Mononuclear cell (primary cell): ENCODE measurements at regions not wholly inside any gene's neighbourhood (a gene's known extent, or its start where the extent isn't known, plus 50 kb on each side); places are given as distances from the start of the nearest gene placed in this dataset.

Source experiments
- H3K27me3 ChIP-seq: 2 replicates; pipeline ENCODE4 v1.6.0; 2011; ENCODE audit warnings: low read length, control low read depth; ENCODE audit not compliant: insufficient read depth
- H3K4me1 ChIP-seq: 2 replicates; pipeline ENCODE4 v1.5.1; 2011; ENCODE audit warnings: mild to moderate bottlenecking, low read length, control low read depth; ENCODE audit not compliant: insufficient read depth
- H3K4me3 ChIP-seq: 2 replicates; pipeline ENCODE4 v1.5.1; 2011; ENCODE audit warnings: mild to moderate bottlenecking, low read length, moderate library complexity
- H3K9me3 ChIP-seq: 2 replicates; pipeline ENCODE4 v1.5.1; 2011; ENCODE audit warnings: low read depth, mild to moderate bottlenecking, control low read depth, low read length

DNA sequence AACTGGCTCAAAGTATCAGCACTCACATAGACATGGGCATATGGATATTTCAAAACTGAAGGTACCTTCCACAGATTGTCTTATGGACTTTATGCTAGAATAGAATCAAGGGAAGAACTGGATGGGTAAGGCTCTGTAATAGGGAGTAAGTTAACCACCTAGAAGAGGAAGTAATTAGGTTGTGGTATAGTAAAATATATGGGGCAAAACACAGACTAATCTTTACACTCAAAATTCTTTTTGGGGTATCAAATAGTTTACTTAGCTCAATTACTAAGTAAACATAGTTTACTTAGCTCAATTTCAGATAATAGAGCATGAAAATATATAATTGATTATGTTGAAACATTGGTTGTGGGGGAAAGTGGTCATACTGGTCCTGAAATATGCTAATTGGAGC, 94.2 kb upstream of the ATXN1 start:
- no peaks in the 10 kb centered on the region for H3K9me3 ChIP-seq
- no peak overlapping the region for H3K4me3 ChIP-seq
- no peaks in the 10 kb centered on the region for H3K27me3 ChIP-seq
- H3K4me1 ChIP-seq, result peaks cover 25% of the 10 kb centered on the region

DNA sequence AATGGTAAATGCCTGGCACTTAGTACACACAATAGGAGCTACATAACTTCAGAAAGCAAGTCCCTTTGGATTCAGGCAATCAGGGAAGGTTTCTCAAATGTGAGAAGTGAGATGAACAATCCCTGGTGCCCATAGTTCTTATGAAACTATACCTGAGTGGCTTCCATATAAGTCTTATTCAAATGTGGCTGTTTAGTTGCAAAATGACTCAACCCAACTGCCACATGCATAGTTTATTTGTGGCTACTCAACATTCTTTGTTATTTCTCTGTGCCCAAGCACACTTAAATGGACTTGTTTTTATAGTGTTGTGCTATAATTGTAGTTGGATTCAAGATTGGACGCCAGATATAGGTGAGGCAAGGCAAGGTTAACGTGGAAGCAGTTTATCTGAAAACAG, 93.7 kb upstream of the ATXN1 start:
- no peaks in the 10 kb centered on the region for H3K9me3 ChIP-seq
- H3K4me3 ChIP-seq, result no peak overlapping the region
- no peaks in the 10 kb centered on the region for H3K27me3 ChIP-seq
- H3K4me1 ChIP-seq, result peaks cover 30% of the 10 kb centered on the region

DNA sequence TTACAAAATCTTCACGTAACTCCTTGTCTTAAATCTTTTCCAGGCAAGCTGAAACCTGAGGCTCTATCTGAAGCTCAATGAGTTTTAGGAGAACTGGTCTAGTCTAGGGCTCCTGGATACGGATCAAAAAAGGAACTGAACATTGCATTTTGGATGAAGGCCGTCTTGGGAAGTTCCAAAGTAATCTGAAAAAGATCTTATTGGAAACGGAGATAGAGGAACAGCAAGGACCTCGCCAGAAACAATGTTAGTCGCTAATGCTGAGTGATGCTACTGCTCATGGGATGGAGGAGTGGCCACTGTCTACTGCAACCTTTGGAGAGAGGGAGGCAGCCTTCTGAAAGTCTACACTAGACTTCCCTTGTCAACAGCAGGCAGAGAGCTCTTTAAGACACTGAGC, 91.4 kb upstream of the ATXN1 start:
- H3K4me3 ChIP-seq, result no peak overlapping the region
- H3K9me3 ChIP-seq, result no peaks in the 10 kb centered on the region
- H3K4me1 ChIP-seq, result peaks cover 48% of the 10 kb centered on the region
- no peaks in the 10 kb centered on the region for H3K27me3 ChIP-seq

DNA sequence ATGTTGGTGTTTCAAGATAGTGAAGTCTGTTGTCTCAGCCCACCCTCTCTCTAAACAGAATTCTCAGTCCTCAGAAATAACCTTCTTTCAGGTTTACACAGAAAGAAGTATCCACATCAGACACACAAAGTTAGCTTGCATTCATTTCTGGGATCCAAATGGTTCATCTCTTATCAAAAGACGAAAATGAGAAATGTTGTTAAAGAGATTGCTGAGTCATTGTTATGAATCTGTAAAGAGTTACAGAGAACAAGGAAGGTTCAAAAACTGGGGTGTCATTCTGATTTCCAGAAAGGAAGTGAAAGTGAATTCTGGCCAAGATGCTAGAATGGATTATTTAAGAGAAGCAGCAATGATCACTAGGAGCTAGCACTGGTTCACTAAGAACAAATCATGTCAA, 90.5 kb upstream of the ATXN1 start:
- Histone ChIP-seq H3K27me3 (no peaks in the 10 kb centered on the region), H3K9me3 (no peaks in the 10 kb centered on the region), H3K4me3 (no peak overlapping the region), H3K4me1 (peaks cover 50% of the 10 kb centered on the region)

DNA sequence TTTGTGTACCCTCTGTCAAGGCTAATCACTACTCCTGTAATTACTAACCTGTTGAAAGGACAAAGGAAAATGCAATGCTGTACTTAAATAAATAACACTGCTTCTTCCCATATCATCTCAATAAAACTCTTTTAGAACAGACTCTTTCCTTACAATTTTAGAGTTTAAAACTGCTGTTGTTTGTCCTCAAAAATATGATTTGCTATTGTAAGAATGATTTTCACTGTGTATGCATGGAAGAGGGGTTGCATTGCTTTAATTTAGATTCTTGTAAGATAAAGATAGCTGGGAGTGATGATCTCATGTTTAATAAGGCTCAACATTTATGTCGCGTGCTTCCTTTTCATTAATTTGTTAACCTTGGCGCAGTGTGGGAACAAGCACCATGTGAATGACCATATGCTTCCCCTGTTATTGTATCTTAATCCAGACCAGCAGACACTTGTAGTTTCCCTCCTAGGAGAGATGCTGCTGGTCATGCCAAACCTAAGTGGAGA, 89.8 kb upstream of the ATXN1 start:
- peaks cover 50% of the 10 kb centered on the region for H3K4me1 ChIP-seq
- H3K4me3 ChIP-seq, result no peak overlapping the region
- H3K9me3 ChIP-seq, result no peaks in the 10 kb centered on the region
- H3K27me3 ChIP-seq, result no peaks in the 10 kb centered on the region

DNA sequence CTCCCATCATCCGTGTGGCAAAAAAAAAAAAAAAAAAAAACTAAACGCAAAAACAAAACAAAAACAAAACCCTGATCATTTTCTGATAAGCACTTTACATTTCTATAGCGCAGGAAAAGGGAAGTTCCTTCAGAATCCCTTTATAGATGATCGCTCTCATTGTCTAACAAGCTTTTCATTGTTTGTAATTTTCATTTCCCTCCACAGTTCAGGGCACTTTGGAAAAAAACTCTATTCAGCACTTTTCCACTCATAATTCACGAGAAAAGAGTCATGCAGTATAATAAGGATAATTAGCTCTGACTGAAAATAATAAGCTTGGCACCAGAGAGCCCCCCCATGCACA, 89.4 kb upstream of the ATXN1 start:
- Histone ChIP-seq H3K4me3 (no peak overlapping the region), H3K27me3 (no peaks in the 10 kb centered on the region), H3K9me3 (no peaks in the 10 kb centered on the region), H3K4me1 (peaks cover 50% of the 10 kb centered on the region)

DNA sequence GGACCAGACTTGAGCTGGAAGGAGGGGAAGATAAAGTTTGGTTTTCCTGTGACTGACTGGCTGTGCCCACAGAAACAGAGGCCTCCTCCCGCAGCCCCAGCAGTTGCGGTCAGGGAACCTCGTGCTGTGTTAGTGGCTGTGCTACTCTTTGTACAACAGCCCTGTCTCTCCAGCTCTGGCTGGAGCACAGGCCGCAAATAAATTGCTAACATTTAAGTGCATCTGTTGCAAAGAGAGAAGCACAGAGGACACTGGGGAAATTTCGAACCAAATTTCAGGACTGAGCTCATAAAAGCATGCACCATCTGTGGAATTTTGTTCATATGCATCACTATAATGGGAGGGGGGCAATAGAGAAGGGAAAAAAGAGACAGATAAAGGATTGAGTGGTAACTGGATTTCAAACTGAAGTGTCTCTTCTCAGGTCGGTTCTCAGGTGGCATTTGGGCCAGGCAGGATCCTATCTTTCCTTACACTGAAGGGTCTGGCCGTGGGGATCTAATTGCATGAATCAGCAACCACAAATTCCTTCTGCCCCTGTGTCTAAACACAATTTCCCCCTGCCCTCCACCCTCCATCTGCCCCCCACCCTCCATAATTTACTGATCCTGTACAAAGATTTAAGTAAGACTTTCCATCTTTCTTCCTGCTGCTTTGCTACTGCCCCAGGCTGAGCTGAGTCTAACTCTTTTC, 88.9 kb upstream of the ATXN1 start:
- Histone ChIP-seq H3K4me1 (peaks cover 50% of the 10 kb centered on the region), H3K9me3 (no peaks in the 10 kb centered on the region), H3K4me3 (no peak overlapping the region), H3K27me3 (no peaks in the 10 kb centered on the region)

DNA sequence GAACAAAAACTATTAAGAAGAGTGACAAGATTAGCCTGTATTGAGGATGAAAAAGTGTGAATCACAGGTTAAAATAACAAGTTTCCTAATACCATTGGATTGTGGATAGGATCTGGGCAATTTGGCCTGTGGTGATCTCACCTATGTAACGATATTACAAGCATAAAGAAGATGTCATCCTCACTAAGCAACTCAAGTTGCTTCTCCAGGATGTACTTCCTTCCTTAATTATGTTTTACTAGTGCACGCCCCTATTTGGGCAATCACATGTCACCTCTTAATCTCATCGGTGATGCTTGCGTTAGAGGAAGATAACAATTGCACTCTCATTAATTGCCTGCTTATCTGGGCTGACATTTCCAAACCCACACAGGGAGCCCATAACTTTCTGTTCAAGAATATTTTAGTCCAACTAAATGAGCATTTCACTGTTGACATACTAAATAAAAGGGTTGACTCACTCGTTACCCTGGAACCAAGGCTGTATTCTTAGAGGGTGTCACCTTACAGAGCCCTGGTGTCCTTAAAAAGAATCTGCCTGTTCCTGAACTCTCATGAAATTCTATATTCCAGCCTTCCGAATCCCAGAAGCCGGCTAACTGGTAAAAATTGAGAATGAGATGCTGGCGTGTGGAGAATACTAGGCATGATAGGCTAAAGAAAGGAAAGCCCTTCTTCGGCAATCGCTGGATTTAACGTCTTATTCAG, 88.2 kb upstream of the ATXN1 start:
- no peaks in the 10 kb centered on the region for H3K27me3 ChIP-seq
- no peaks in the 10 kb centered on the region for H3K9me3 ChIP-seq
- peaks cover 50% of the 10 kb centered on the region for H3K4me1 ChIP-seq
- H3K4me3 ChIP-seq, result no peak overlapping the region

DNA sequence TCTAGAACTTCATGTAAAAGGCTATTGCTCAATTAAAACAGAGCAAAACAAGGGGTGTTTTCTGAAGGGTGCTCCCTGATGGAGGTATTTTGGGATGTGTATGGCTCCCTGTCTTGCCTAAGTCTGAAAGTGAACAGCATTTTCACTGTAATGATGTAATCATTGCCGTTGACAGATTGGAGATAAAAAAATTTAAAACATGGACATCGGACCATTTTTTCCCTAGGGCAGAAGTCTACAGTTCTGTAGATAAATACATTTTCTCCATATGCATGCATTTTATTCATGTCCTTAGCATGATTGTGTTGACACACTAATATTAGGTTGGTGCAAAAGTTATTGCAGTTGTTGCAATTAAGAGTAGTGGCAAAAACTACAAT, 85.1 kb upstream of the ATXN1 start:
- H3K9me3 ChIP-seq, result no peaks in the 10 kb centered on the region
- H3K4me3 ChIP-seq, result no peak overlapping the region
- H3K4me1 ChIP-seq, result peaks cover 33% of the 10 kb centered on the region
- no peaks in the 10 kb centered on the region for H3K27me3 ChIP-seq

DNA sequence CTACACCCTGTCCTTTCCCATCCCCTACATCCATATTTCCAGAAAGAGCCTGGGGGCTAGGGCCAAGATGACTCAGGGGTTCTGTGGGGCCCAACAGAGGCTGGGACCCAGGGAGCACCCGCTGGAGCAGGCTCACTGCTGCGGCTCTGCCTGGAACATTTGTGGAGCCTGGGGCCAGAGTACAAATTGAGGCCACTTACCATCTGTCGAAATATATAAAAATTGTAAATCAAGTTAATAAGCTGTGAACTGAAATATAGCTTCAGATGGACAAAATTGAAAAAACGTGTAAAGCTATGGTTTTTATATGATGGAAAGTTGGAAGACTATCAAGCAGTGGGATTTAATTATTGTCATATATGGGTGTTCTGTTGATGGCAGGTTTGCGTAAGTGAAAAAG, 82.9 kb upstream of the ATXN1 start:
- Histone ChIP-seq H3K4me3 (no peak overlapping the region), H3K4me1 (peaks cover 13% of the 10 kb centered on the region), H3K27me3 (no peaks in the 10 kb centered on the region), H3K9me3 (no peaks in the 10 kb centered on the region)

DNA sequence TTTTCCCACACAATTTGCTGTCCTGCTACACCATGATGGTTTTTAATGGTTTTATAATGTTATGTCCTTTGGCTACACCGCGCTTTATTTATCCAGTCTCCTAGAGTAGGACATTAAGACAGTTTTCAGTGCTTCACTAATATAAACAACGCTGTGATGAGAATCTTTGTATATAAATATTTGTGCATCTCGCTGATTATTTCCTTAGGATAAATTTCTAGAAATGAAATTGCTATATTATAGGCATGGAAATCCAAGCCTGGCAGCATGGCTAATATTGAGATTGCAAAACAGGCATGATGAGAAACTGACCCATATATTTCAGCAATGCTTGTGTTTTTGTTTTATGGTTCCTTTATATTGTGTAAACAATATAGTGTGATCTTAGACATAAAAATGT, 81.4 kb upstream of the ATXN1 start:
- no peak overlapping the region for H3K4me3 ChIP-seq
- H3K4me1 ChIP-seq, result peaks cover 2% of the 10 kb centered on the region
- H3K27me3 ChIP-seq, result no peaks in the 10 kb centered on the region
- no peaks in the 10 kb centered on the region for H3K9me3 ChIP-seq

DNA sequence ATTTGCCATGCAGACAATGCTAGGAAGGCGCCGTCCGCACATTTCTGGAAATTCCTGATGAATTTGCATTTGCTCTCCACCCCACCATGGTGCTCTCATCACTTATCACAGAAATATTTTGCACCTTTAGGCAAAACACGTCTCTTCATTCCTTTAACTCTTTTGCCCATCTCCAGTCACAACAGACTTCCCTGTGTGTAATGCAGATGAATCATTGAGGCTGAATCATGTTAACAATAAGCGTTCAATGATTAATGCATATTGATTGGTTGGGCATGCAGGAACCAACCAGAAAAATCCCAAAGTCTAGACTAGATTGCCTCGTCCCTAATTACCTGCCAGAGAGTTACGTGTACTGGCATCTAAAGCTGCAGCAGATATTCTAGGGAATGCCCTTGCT, 80.0 kb upstream of the ATXN1 start:
- Histone ChIP-seq H3K4me1 (peaks cover 9% of the 10 kb centered on the region), H3K27me3 (no peaks in the 10 kb centered on the region)

DNA sequence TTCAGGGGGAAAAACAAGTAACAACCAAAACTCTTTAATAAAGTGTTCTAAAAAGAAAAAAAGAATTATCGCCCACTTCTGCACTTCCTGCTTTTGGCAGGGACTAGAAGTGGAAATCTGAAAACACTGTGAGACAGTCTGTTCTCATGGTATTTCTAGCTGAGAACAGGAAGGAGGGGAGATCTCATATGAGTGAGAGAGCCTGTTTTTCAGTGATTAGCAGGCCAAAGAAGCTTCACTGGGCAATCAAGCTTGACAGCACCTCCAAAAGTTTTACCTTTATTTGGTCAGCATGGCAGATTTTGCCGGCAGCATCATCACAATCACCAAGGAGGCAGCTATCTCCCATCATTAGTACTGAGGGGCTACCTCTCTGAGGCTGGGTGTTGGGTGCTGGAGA, 79.5 kb upstream of the ATXN1 start:
- Histone ChIP-seq H3K4me1 (peaks cover 10% of the 10 kb centered on the region), H3K4me3 (no peak overlapping the region), H3K27me3 (no peaks in the 10 kb centered on the region), H3K9me3 (no peaks in the 10 kb centered on the region)

More for the DNA sequence above, 80.0 kb upstream of the ATXN1 start:
- no peak overlapping the region for H3K4me3 ChIP-seq
- no peaks in the 10 kb centered on the region for H3K9me3 ChIP-seq

DNA sequence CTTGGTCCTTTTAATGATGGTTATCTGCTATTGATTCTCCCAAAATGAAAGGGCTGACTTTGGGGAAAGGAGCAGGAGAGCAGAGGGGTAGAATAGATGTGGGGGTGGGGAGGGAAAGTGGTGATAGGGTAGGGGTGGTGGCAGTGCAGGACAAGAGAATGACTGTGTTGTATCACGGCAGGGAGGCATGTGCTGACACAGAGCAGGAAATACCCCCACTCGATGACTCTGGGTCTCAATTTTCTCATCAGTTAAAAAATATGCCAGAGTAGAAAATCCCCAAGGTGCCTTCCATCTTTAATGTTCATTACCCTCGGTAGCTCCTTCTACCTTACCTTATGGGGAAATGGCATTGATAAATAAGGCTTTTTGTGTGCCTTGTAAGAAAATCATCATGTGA, 79.0 kb upstream of the ATXN1 start:
- H3K4me3 ChIP-seq, result no peak overlapping the region
- H3K27me3 ChIP-seq, result no peaks in the 10 kb centered on the region
- peaks cover 10% of the 10 kb centered on the region for H3K4me1 ChIP-seq
- H3K9me3 ChIP-seq, result no peaks in the 10 kb centered on the region

DNA sequence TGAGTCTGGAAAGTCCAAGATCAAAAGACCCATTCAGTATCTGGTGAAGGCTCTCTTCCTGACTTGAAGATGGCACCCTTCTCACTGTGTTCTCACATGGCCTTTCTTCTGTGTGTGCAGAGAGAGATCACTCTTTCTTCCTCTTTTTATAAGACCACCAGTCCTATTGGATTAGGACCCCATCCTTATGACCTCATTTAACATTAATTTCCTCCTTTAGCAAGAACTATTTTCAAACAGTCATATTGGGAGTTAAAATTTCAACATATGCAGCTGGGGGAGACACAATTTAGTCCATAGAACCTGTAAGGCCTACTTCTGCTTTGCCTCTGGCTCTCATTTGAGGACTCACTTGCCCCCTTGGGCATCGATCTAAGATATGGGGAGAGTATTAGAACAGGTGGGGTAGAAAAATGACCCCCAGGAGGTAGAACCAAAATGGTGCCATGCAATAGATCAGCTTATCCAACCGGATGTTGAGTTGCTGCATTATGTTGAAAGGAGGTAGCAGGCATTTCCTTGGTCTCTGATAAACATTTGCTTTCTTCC, 78.4 kb upstream of the ATXN1 start:
- Histone ChIP-seq H3K4me1 (peaks cover 10% of the 10 kb centered on the region), H3K27me3 (no peaks in the 10 kb centered on the region), H3K9me3 (no peaks in the 10 kb centered on the region), H3K4me3 (no peak overlapping the region)
